Neural cell (in vitro differentiated cells): ENCODE measurements at regions not wholly inside any gene's neighbourhood (a gene's known extent, or its start where the extent isn't known, plus 50 kb on each side); places are given as distances from the start of the nearest gene placed in this dataset.

Source experiments
- H2AFZ ChIP-seq: fragments of 200-600, 300-800 bp; sonication (generic), shearing (Covaris generic); 2 replicates; pipeline ENCODE4 v1.6.0; 2014; ENCODE audit warnings: low read depth, mild to moderate bottlenecking, antibody characterized with exemption, low read length, moderate library complexity
- H3F3A ChIP-seq: fragments of 200-600 bp; shearing (Covaris generic); 2 replicates; pipeline ENCODE4 v1.6.1; 2016; ENCODE audit warnings: mild to moderate bottlenecking, moderate library complexity, mixed read lengths, antibody characterized with exemption, low read length; ENCODE audit not compliant: insufficient read depth, poor library complexity, severe bottlenecking
- H3K27ac ChIP-seq: fragments of 200-600, 300-800 bp; sonication (generic), shearing (Covaris generic); 2 replicates; pipeline ENCODE4 v1.5.1; 2014; ENCODE audit warnings: mild to moderate bottlenecking, low read length, moderate library complexity
- H3K27me3 ChIP-seq: fragments of 300-800, 200-600 bp; sonication (generic), shearing (Covaris generic); 2 replicates; pipeline ENCODE4 v1.6.0; 2014; ENCODE audit warnings: mild to moderate bottlenecking, low read depth, low read length, moderate library complexity; ENCODE audit not compliant: insufficient read depth
- H3K36me3 ChIP-seq: fragments of 300-800, 200-600 bp; sonication (generic), shearing (Covaris generic); 2 replicates; pipeline ENCODE4 v1.5.1; 2014; ENCODE audit warnings: mild to moderate bottlenecking, antibody characterized with exemption, low read length, moderate library complexity; ENCODE audit not compliant: insufficient read depth
- H3K4me2 ChIP-seq: fragments of 300-800, 200-600 bp; sonication (generic), shearing (Covaris generic); 2 replicates; pipeline ENCODE4 v1.6.0; 2014; ENCODE audit warnings: mild to moderate bottlenecking, low read length
- H3K4me3 ChIP-seq: fragments of 300-800, 200-600 bp; sonication (generic), shearing (Covaris generic); 2 replicates; pipeline ENCODE4 v1.5.1; 2014; ENCODE audit warnings: mild to moderate bottlenecking, low read length, moderate library complexity
- H3K79me2 ChIP-seq: fragments of 200-600 bp; shearing (Covaris generic); replicated peaks from 2 replicates; pipeline ENCODE4 v1.6.0; 2014; ENCODE audit warnings: mild to moderate bottlenecking, low read length, moderate library complexity; ENCODE audit not compliant: insufficient read depth
- H3K9ac ChIP-seq: fragments of 300-800, 200-600 bp; sonication (generic), shearing (Covaris generic); 2 replicates; pipeline ENCODE4 v1.6.1; 2016; ENCODE audit warnings: mild to moderate bottlenecking, low read length, mixed read lengths
- H3K9me2 ChIP-seq: fragments of 200-600 bp; shearing (Covaris generic); 2 replicates; pipeline ENCODE4 v1.6.1; 2016; ENCODE audit warnings: mild to moderate bottlenecking, low read length, mixed read lengths; ENCODE audit not compliant: insufficient read depth
- H3K9me3 ChIP-seq: fragments of 200-600, 300-800 bp; sonication (generic), shearing (Covaris generic); 2 replicates; pipeline ENCODE4 v1.6.1; 2016; ENCODE audit warnings: mild to moderate bottlenecking, mixed run types, low read length, moderate library complexity, mixed read lengths
- H4K20me1 ChIP-seq: fragments of 200-600 bp; shearing (Covaris generic); 2 replicates; pipeline ENCODE4 v1.6.1; 2016; ENCODE audit warnings: mild to moderate bottlenecking, mixed run types; ENCODE audit not compliant: insufficient read depth
- CTCF ChIP-seq: fragments of 450-650 bp; IDR thresholded peaks from 2 replicates; pipeline ENCODE4 v1.5.1; 2014; ENCODE audit warnings: antibody characterized with exemption, mild to moderate bottlenecking, moderate library complexity; ENCODE audit not compliant: poor library complexity, severe bottlenecking
- EP300 ChIP-seq: fragments of 450-650 bp; conservative IDR thresholded peaks from 2 replicates; pipeline ENCODE4 v1.6.1; 2014; ENCODE audit warnings: antibody characterized with exemption, mild to moderate bottlenecking, moderate library complexity; ENCODE audit not compliant: poor library complexity, severe bottlenecking
- EZH2 ChIP-seq: fragments of 200-600, 300-800 bp; shearing (Covaris generic), sonication (generic); IDR thresholded peaks from 2 replicates; pipeline ENCODE4 v1.6.1; 2014; ENCODE audit warnings: antibody characterized with exemption, low read length, borderline replicate concordance, mild to moderate bottlenecking; ENCODE audit not compliant: insufficient read depth, poor library complexity, severe bottlenecking
- MXI1 ChIP-seq: fragments of 450-650 bp; conservative IDR thresholded peaks from 2 replicates; pipeline ENCODE4 v1.6.1; 2014; ENCODE audit warnings: antibody characterized with exemption, mild to moderate bottlenecking; ENCODE audit not compliant: poor library complexity, severe bottlenecking
- POLR2AphosphoS5 ChIP-seq: IDR thresholded peaks from 2 replicates; pipeline ENCODE4 v1.6.1; 2012
- RAD21 ChIP-seq: fragments of 450-650 bp; conservative IDR thresholded peaks from 2 replicates; pipeline ENCODE4 v1.6.1; 2014; ENCODE audit warnings: antibody characterized with exemption, mild to moderate bottlenecking, moderate library complexity
- REST ChIP-seq: IDR thresholded peaks from 2 replicates; pipeline ENCODE4 v1.6.1; 2012; ENCODE audit warnings: borderline replicate concordance
- SMC3 ChIP-seq: fragments of 450-650 bp; conservative IDR thresholded peaks from 2 replicates; pipeline ENCODE4 v1.6.1; 2014; ENCODE audit warnings: antibody characterized with exemption, mild to moderate bottlenecking, moderate library complexity; ENCODE audit not compliant: poor library complexity
- TAF1 ChIP-seq: IDR thresholded peaks from 2 replicates; pipeline ENCODE4 v1.6.1; 2012; ENCODE audit warnings: low read depth

- Histone ChIP-seq H3K9me2 (no peaks in the 10 kb centered on the region), H3K9me3 (no peaks in the 10 kb centered on the region), H3K36me3 (no peaks in the 10 kb centered on the region), H3K79me2 (no peaks in the 10 kb centered on the region), H3K4me3 (no peak overlapping the region), H4K20me1 (no peaks in the 10 kb centered on the region), H3K9ac (no peak overlapping the region), H3F3A (no peaks in the 10 kb centered on the region), H2AFZ (no peak overlapping the region), H3K4me2 (no peak overlapping the region), H3K27ac (no peak overlapping the region), H3K27me3 (no peaks in the 10 kb centered on the region)
- TF ChIP-seq EZH2 (no peak), MXI1 (no peak), RAD21 (no peak), SMC3 (no peak), EP300 (no peak), POLR2AphosphoS5 (no peak), CTCF (no peak)
These were observed 107.3 kb upstream of the PTPRG start for GRCh38 chr3:61454006-61454585.

- Histone ChIP-seq H2AFZ (no peak overlapping the region), H3K79me2 (no peaks in the 10 kb centered on the region), H3K36me3 (no peaks in the 10 kb centered on the region), H3K4me3 (no peak overlapping the region), H3F3A (no peaks in the 10 kb centered on the region), H3K4me2 (no peak overlapping the region), H3K9me3 (no peaks in the 10 kb centered on the region), H3K27me3 (no peaks in the 10 kb centered on the region), H3K9ac (no peak overlapping the region), H4K20me1 (no peaks in the 10 kb centered on the region), H3K9me2 (no peaks in the 10 kb centered on the region), H3K27ac (no peak overlapping the region)
- TF ChIP-seq EZH2, result no peak
- no peak for TF ChIP-seq RAD21
- TF ChIP-seq EP300, result no peak
- no peak for TF ChIP-seq SMC3
- no peak for TF ChIP-seq POLR2AphosphoS5
- no peak for TF ChIP-seq TAF1
- no peak for TF ChIP-seq MXI1
- no peak for TF ChIP-seq REST
- TF ChIP-seq CTCF, result no peak
These were observed 106.6 kb upstream of the PTPRG start for GRCh38 chr3:61454801-61455200.
